ENCODE measurements at regions not wholly inside any gene's neighbourhood (a gene's known extent, or its start where the extent isn't known, plus 50 kb on each side); places are given as distances from the start of the nearest gene placed in this dataset.
"Not testable (repeated sequence)": the region's sequence is repeated elsewhere in the genome, so short reads cannot be mapped to it uniquely, and the experiment has no call there.

- not testable (repeated sequence) for TF ChIP-seq RAD21 (conservative IDR thresholded peaks at IDR 0.05); POLR2AphosphoS5 (IDR thresholded peaks at IDR 0.05)
Measured at GRCh38 chr3:189442257-189442656, 188.9 kb upstream of the TP63 start.
